ENCODE measurements at regions not wholly inside any gene's neighbourhood (a gene's known extent, or its start where the extent isn't known, plus 50 kb on each side); places are given as distances from the start of the nearest gene placed in this dataset.

DNA sequence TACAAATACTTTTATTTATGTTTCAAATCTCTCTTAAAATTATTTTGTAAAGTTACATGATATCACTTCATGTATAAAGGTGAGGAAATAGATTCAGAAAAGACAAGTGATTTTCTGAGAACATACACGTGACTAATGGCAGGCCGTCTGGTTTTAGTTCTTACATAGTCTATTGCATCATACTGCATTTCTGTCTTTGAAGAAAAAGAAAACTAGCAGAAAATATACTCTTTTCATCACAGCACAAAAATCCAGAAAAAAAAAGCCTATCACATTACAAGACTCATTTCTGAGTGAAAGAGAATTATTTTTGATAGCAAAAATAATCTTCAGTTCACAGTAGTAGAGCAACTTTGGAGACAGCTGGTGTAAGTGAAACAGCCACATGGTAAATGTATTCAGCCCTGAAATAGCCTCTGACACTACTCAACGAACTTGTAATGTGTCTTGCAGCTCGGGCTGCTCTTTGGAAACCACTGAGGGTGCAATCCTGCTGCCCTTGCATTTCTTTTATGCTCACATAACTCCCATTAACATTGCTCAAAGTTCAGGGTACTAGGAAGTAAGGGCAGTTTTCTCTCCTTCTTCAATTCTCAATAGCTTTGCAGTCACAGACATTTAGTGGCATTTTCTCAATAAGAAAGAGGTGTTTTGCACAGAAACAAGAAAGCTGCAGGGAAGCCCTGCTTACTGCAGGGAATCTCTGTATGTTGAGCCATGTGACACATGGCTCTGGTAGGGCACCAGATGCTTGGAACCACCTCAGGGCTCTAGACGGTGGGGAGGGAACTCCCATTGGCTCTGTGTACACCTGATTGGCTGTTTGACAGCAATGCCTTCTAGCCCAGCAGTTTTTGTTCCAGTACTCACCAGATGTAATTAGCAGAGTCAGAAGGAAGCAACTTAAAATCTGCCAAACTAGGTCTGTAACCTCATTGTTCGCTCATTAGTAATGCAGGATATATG is 845.3 kb upstream of the PTPRD start:
- no peaks in the 10 kb centered on the region for H3K27me3 ChIP-seq (ENCODE audit: control insufficient read depth, insufficient read depth, low read length)
- no peak overlapping the region for H3K4me3 ChIP-seq (ENCODE audit: low read depth in 2 of 2, low read length in 2 of 2)
- H3K4me1 ChIP-seq (ENCODE audit: control insufficient read depth, insufficient read depth, low read length) = no peaks in the 10 kb centered on the region
- H3K9me3 ChIP-seq (ENCODE audit: control insufficient read depth, insufficient read depth, low read depth, low read length) = no peaks in the 10 kb centered on the region
- no TSS peak for BruUV-seq (replicated peaks)
- intact Hi-C loops (cut with micrococcal nuclease; ENCODE audit: unreplicated experiment) (no loop called here), in situ Hi-C loops (cut with HindIII; ENCODE audit: low pct_unique_long_range_greater_than_20kb, low sequenced_read_pairs) (no loop called here)
- H3K27ac ChIP-seq (ENCODE audit: low read length) = no peak overlapping the region
- ChIA-PET POLR2A (no interaction called here), CTCF (no interaction called here)
- TF ChIP-seq SIN3A (IDR thresholded peaks at IDR 0.05; ENCODE audit: borderline replicate concordance, insufficient read depth, low read depth, low read length) = no peak
- TF ChIP-seq POLR2AphosphoS5 (IDR thresholded peaks at IDR 0.05; ENCODE audit: low read depth, low read length) = no peak
- TF ChIP-seq TCF7L2 (IDR thresholded peaks at IDR 0.05; ENCODE audit: low read depth, low read length) = no peak
- TF ChIP-seq, protein P1, sequence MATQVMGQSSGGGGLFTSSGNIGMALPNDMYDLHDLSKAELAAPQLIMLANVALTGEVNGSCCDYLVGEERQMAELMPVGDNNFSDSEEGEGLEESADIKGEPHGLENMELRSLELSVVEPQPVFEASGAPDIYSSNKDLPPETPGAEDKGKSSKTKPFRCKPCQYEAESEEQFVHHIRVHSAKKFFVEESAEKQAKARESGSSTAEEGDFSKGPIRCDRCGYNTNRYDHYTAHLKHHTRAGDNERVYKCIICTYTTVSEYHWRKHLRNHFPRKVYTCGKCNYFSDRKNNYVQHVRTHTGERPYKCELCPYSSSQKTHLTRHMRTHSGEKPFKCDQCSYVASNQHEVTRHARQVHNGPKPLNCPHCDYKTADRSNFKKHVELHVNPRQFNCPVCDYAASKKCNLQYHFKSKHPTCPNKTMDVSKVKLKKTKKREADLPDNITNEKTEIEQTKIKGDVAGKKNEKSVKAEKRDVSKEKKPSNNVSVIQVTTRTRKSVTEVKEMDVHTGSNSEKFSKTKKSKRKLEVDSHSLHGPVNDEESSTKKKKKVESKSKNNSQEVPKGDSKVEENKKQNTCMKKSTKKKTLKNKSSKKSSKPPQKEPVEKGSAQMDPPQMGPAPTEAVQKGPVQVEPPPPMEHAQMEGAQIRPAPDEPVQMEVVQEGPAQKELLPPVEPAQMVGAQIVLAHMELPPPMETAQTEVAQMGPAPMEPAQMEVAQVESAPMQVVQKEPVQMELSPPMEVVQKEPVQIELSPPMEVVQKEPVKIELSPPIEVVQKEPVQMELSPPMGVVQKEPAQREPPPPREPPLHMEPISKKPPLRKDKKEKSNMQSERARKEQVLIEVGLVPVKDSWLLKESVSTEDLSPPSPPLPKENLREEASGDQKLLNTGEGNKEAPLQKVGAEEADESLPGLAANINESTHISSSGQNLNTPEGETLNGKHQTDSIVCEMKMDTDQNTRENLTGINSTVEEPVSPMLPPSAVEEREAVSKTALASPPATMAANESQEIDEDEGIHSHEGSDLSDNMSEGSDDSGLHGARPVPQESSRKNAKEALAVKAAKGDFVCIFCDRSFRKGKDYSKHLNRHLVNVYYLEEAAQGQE (IDR thresholded peaks at IDR 0.05; ENCODE audit: insufficient read depth in 1 of 2, low read depth in 2 of 2, low read length in 1 of 2) = no peak
- TF ChIP-seq, protein P2, sequence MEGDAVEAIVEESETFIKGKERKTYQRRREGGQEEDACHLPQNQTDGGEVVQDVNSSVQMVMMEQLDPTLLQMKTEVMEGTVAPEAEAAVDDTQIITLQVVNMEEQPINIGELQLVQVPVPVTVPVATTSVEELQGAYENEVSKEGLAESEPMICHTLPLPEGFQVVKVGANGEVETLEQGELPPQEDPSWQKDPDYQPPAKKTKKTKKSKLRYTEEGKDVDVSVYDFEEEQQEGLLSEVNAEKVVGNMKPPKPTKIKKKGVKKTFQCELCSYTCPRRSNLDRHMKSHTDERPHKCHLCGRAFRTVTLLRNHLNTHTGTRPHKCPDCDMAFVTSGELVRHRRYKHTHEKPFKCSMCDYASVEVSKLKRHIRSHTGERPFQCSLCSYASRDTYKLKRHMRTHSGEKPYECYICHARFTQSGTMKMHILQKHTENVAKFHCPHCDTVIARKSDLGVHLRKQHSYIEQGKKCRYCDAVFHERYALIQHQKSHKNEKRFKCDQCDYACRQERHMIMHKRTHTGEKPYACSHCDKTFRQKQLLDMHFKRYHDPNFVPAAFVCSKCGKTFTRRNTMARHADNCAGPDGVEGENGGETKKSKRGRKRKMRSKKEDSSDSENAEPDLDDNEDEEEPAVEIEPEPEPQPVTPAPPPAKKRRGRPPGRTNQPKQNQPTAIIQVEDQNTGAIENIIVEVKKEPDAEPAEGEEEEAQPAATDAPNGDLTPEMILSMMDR (IDR thresholded peaks at IDR 0.05) = no peak
- ATAC-seq = no peak
- no peak for DNase-seq (ENCODE audit: low read depth, low spot score)
- no peaks in the 10 kb centered on the region for H3K36me3 ChIP-seq (ENCODE audit: control insufficient read depth, insufficient read depth, low read length)

DNA sequence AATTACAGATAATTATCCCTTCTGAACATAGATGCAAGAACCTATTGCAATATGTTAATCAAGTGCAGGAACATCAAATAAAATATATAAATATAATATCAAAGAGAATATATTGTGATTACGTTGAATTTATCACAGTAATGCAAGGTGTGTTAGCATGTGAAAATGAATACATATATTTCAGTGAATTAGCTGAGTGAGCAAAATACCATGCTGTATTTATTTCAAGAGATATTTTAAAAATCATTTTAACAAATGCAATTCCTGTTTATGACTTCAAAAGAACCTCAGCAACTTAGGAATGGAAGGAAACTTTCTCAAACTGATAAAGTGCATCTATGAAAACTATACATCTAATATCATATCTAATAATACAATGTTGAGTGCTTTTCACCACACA is 856.9 kb upstream of the PTPRD start:
- ChIA-PET CTCF (no interaction called here), POLR2A (no interaction called here)
- in situ Hi-C loops (cut with HindIII; ENCODE audit: low pct_unique_long_range_greater_than_20kb, low sequenced_read_pairs) (no loop called here), intact Hi-C loops (cut with micrococcal nuclease; ENCODE audit: unreplicated experiment) (no loop called here)
- no peaks in the 10 kb centered on the region for H3K36me3 ChIP-seq (ENCODE audit: control insufficient read depth, insufficient read depth, low read length)
- H3K27ac ChIP-seq (ENCODE audit: low read length) = no peak overlapping the region
- ATAC-seq (no peak), DNase-seq (ENCODE audit: low read depth, low spot score) (no peak)
- no peaks in the 10 kb centered on the region for H3K27me3 ChIP-seq (ENCODE audit: control insufficient read depth, insufficient read depth, low read length)
- H3K4me3 ChIP-seq (ENCODE audit: low read depth in 2 of 2, low read length in 2 of 2) = no peak overlapping the region
- no peak for TF ChIP-seq TCF7L2 (IDR thresholded peaks at IDR 0.05; ENCODE audit: low read depth, low read length)
- TF ChIP-seq, protein P1 (IDR thresholded peaks at IDR 0.05; ENCODE audit: insufficient read depth in 1 of 2, low read depth in 2 of 2, low read length in 1 of 2) = no peak
- TF ChIP-seq POLR2AphosphoS5 (IDR thresholded peaks at IDR 0.05; ENCODE audit: low read depth, low read length) = no peak
- TF ChIP-seq SIN3A (IDR thresholded peaks at IDR 0.05; ENCODE audit: borderline replicate concordance, insufficient read depth, low read depth, low read length) = no peak
- TF ChIP-seq, protein P2 (IDR thresholded peaks at IDR 0.05) = no peak
- H3K4me1 ChIP-seq (ENCODE audit: control insufficient read depth, insufficient read depth, low read length) = no peaks in the 10 kb centered on the region
- BruUV-seq (replicated peaks) = no TSS peak
- H3K9me3 ChIP-seq (ENCODE audit: control insufficient read depth, insufficient read depth, low read depth, low read length) = no peaks in the 10 kb centered on the region

All from Panc1 (cell line).